ENCODE measurements at regions not wholly inside any gene's neighbourhood (a gene's known extent, or its start where the extent isn't known, plus 50 kb on each side); places are given as distances from the start of the nearest gene placed in this dataset.

GRCh38 chrX:33447285-33447684, 235.9 kb upstream of the DMD start:
- TF ChIP-seq CTCF (IDR thresholded peaks at IDR 0.05) (no peak), POLR2A (IDR thresholded peaks at IDR 0.05) (no peak)

Measured in thyroid gland (tissue), 4 donors.